GM18873 (cell line): ENCODE measurements at regions not wholly inside any gene's neighbourhood (a gene's known extent, or its start where the extent isn't known, plus 50 kb on each side); places are given as distances from the start of the nearest gene placed in this dataset.

Experiments
- ATAC-seq: cut with Tn5 transposase; IDR thresholded peaks from one replicate; pipeline ENCODE4 v1.9.1; 2021; ENCODE audit warnings: mild to moderate bottlenecking, moderate library complexity, moderate number of reproducible peaks; ENCODE audit not compliant: unreplicated experiment, low FRiP score

DNA sequence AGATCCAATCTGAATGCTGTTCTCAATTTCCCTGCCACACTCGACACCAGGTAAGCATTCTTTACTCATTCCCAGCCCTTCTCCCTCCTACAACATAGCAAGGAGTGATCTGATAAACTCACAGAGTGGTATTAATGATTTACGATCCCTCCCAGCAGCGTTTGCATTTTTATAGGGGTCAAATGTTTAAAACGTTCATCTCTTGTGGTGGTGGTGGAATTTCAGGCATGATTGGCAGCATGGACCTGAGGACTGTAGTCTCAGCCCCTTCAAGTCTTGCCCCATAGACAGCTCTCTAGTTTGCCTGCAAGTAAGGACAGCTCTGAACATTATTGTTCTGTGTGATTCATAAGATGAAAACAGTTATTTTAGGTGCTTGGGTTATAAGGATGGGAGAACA, 565.7 kb downstream of the EFNB2 start:
- ATAC-seq, result no peak

DNA sequence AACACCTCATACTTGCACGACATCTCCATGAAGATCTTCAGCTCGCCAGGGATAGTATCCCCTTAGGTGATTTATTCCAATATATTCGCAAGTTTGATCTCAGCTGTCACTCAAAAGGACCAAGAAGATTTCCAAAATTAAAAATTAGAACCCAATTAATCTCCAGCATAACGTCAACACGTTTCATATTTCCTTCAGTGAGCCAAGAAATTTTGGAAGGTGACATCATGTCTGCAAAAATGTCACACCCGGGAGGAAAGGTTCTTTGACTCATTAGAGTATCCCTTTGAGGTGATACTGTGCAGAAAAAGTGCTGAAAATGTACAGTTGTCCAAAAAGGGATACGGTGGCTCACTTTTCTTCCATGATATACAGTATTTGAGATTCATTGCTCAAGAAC, 569.6 kb downstream of the EFNB2 start:
- no peak for ATAC-seq

DNA sequence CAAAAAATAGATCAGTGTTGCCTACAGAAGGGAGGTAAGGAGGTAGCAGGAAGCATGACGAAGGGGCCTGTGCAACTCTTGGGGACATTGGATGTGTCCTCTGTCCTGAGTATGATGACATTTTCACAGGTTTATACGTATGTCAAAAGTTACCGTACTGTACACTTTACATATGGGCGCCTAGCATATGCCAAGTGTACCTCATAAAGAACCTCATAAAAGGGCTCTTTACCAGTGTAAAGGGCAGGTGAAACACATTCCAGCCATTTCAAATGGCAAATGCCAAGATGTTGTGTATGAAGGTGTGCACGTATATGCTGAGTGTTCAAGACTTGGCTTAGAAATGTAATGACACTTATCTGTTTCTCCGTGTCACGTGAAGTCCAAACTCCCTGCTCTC, 573.4 kb downstream of the EFNB2 start:
- ATAC-seq, result no peak

DNA sequence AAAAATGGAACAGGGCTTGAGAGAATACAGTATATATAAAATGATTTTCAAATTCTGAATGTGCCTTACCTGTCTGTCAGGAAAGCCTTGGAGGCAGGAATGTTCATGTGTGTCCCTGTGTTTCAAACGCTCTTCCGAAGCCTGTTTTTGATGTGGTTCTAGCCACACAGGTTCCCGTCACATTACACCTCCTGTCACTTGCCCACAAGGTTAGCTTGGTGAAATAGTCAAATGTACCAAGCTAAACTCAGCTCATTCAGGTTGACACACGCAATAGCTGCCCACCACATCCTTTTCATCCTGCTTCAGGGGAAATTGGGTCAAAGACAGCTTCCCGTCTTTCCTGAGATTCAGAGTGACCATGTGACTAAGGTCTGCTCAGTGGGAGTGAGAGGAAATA, 574.0 kb downstream of the EFNB2 start:
- ATAC-seq, result no peak

DNA sequence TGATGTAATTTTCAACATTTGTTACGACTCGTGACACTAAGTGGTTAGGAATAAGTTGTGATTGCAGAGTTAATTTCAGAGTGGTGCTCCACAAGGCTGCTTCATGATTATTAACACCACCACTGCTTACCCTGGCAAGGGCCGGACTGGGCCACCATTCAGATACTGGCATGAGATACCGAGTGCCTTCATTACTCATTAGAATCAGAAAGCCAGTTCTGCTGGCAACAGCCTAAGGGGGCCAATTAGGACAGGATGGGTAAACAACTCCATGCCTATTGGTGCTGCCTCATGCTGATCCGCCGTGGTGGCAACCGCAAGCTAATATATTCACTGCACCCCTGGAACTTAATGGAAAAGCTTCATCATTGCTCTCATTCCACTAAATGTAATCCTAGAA, 575.1 kb downstream of the EFNB2 start:
- ATAC-seq, result no peak

DNA sequence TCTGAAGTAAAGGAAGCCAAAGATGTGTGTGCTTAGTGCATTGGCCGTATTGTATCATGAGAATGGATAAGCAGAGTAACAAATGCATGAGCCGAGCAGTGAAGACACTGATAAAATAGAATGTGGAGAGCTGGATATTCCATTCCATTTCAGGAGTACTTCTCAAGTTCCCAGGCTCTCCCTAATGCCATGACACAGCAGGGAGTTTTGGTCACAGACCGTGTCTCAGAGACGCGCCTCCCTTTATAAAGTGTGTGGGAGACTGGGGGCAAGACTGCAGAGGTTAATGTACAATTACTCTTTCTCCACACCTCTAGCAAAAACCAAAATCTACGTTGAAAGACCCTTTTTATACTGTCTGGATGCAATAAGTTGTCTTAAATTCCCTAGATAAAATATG, 575.6 kb downstream of the EFNB2 start:
- ATAC-seq, result no peak

DNA sequence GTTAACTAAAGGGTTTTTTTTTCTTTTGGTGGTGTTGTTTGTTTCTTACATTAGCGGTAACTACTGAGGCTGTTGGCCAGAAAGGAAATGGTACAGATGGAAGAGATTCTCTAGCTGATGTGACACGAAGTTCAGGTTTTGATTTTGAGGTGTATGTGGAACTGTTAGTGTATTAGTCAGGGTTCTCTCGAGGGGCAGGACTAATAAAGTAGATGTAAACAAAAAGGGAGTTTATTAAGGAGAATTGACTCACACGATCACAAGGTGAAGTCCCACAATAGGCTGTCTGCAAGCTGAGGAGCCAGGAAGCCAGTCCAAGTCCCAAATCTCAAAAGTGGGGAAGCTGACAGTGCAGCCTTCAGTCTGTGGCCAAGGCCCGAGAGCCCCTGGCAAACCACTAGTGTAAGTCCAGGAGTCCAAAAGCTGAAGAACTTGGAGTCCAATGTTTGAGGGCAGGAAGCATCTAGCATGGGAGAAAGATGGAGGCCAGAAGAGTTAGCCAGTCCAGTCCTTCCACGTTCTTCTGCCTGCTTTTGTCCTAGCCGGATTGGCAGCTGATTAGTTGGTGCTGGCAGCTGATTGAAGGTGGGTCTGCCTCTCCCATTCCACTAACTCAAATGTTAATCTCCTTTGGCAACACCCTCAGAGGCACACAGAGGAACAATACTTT, 577.6 kb downstream of the EFNB2 start:
- ATAC-seq, result no peak

DNA sequence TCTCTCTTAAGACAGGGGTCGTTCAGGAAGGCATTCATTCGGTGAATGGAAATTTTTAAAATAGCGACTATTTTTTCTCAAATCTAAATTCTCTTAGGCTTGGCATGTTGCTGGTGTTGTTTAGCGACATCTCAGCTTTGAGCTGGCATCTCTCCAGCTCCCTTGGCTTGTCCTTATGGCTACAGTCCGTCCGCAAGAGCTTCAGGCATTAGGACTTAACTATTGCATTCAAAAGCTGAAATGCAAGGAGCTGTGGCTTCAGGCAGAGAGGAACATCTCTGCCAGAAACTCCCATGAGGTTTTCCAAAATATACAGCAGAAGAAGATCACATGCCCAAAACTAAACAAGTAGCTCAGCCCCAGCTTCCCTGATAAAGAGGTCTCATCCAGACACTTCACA, 578.5 kb downstream of the EFNB2 start:
- ATAC-seq, result no peak

DNA sequence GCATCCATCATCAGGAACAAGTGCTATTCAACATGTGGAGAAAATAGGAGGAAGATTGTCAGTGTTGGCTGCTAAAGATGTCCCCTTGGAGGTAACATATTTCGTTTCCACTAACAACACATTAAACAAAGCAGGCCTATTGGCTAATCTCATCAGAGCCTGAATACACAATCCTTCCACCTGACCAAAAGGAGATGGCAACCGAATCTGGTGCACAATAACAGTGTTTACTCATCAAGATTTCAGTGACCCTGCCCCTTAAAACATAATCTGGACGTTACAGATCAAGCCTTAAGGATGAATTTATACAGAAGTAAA, 582.5 kb downstream of the EFNB2 start:
- no peak for ATAC-seq

DNA sequence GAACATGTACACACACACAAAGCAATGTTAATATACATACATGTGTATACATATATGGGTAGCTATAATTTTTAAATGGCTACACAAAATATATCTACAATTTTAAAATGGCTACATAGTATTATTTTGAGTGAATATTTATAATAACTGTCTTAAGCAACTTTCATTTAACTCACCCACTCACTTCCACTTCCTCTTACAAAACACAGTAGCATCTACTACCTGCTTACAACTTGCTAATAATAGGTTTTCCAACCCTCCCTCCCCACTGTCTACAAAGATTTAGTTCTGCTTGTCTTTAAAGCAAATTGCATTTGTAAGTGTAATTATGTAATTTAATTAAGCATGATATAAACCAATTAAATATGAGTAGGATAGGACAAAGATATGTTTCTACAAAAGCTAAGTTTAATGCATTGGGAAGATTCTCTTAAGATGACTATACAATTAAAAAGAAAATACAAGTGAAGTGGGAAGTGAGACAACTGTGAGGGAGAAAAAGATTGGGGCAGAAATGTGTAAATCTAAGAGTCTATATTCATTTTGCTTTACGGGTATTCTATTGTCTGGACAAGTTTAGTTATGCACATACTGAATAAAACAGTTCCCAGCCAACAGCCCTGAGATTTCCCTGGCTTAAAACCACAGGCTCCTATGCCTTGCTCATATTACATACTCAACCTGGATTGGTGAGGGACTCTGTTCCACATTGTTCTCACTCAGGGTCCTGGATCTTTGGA, 583.1 kb downstream of the EFNB2 start:
- no peak for ATAC-seq

DNA sequence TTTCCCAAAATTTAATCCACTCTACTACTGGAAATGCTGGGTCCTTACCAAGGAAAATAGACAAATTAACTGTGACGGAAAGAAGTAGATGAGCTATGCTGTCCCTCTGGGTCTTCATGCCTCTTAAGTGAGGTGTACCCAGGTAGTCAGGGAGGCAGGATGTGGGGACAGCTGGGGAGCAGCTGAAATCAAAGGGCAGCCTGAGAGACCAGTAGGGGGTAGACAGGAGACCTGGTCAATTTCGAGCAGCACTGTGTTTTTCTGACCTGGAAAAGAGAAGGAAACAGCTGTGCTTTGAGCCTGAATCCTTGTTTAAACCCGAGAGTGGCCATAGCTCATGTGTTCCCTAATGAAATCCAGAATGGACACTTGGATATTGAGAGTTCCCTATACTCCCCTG, 587.3 kb downstream of the EFNB2 start:
- ATAC-seq, result no peak

DNA sequence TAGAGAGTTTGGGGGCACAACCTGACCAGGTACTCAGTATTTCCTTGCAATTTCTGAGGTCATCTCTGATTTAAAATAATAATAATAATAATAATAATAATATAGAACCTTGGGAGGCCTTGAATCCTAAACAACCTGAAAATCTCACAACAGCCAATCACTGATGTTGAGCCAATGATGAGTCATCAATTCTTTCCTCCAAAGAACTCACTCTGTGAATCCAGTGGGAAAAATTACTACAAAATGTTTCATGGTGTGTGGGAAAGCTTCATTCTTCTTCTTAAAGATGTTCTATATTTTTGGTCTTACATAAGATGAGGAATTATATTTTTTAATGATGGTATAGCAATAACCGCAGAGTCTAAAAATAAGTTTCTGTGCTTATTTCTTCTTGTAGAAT, 594.6 kb downstream of the EFNB2 start:
- no peak for ATAC-seq

DNA sequence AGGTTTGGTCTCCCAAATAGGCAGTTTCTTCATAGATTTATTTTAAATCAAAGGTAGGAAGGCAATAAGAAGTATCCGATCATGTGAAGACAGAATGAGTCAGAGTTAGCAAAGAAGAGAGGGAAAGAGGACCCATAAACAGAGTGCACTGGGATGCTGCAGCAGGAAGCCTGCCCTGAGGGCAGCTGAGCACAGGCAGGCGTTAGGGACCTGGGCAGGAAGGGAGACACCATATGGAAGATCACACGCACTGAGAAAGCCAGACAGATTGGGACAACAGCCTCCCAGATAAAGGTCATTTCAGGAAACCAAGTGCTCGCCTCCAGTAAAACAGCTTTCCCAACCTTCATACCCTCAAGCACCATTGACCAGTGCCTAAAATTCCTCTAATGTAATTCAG, 598.0 kb downstream of the EFNB2 start:
- ATAC-seq, result no peak

DNA sequence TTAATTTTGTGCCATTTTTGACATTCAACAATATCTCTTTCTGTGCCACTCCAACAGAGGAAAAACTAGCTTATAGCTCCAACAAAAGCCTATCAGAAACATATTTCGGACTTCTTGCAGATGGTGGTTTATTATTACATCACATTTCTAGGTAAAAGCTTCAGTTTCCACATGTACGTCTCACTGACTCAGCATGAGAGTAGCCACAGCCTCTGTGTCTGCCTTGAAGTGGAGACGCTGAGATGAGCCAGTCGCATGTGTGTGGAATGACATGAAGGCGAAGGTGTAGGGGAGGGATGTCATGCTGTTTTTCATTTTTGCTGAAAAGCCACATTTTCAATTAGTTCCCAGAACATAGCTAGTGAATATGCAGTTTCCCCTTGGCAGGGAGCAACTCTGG, 598.6 kb downstream of the EFNB2 start:
- ATAC-seq, result no peak

DNA sequence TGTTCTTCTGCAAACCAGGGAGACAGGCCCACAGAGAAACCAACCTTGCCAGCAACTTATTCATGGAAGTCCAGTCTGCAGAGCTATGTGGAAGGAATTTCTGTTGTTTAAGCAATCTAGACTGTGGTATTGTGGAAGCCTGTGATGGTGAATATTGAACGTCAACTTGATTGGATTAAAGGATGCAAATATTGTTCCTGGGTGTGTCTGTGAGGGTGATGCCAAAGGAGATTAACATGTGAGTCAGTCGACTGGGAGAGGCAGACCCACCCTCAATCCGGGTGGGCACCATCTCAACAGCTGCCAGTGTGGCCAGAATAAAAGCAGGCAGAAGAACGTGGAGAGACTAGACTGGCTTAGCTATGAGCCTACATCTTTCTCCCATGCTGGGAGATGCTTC, 606.0 kb downstream of the EFNB2 start:
- ATAC-seq, result no peak

DNA sequence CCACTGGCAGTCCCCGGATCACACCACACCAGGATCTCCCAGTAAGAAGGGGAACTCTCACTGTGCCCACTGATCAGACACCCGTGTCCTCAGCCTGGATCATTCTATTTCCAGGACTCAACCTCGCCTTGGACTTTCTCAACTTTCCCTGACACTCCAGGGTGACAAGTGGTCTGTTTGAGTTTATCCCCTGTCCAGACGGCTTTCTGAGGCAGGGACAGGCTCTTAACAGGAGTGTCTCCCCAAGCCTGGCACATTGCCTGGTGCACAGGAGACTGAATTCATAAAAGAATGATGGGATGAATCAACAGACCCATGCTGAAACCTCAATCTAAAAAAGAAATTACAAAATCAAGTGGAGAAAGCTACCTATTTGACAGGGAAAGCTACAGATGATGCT, 606.6 kb downstream of the EFNB2 start:
- no peak for ATAC-seq

DNA sequence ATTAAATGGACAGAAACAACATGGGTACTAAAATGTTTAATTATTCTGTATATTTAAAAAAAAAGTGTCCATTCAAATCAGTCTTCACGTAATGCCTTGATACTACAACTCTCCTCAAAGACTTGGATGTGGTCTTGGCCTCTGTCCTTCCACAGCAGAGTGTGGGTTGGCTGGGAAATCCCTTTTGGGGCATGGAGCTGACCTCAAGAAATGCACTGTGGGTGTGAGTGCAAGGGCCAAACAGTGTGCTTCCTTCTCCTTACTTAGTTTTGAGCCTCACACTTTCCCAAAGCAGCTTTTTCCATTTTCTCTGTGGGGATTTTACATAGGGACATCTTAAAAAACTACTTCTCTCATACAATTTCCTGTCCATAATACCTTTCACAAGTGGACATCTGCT, 607.4 kb downstream of the EFNB2 start:
- no peak for ATAC-seq

DNA sequence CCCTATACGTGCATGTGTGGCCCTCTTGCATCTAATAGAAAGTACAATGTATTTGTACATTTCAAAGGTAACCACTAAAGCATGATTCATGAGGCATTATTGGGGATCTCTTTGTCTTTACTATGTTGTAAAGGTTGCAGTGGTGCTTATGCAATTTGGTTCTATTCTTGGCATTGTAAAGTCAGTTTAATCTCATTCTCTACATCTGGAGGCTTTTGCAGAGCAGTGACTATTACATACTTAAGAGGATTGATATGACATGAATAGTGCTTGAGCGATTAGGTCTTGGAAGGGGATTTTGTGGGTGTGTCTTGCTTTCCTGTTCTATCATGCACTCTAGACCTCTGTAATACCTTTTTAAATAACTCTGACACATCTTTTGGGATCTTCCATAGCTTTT, 610.0 kb downstream of the EFNB2 start:
- no peak for ATAC-seq

DNA sequence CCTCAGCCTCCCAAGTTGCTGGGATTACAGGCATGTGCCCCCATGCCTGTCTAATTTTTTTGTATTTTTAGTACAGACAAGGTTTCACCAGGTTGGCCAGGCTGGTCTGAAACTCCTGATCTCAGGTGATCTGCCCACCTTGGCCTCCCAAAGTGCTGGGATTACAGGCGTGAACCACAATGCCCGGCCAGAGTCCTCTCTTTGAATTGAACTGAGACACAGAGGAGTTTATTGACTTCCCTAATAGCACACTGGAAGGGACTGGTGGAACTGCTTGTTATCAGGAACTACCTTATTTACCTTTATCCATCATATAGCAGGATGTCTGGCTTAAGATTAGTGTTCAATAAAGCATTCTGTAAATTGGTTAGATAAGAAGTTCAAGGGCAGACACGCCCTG, 613.8 kb downstream of the EFNB2 start:
- ATAC-seq, result no peak

DNA sequence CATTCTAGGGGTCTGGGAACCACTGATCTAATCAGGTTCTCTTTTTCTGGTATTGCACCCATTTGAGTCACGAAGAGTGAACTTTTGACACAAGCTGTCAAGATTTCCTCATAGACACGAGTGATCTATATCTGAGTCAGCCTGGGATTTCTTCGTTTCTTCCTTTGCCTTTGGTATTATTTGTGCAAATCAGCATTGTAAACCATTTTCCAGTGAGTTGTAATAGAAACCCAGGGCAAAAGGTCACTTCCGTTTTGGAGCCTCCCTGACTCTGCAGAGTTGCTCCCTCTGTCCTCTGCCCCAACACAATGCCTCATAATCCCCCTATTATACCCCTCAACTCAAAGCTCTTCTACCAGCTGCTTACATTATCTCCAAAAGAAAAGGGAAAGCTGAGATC, 615.1 kb downstream of the EFNB2 start:
- ATAC-seq, result no peak

DNA sequence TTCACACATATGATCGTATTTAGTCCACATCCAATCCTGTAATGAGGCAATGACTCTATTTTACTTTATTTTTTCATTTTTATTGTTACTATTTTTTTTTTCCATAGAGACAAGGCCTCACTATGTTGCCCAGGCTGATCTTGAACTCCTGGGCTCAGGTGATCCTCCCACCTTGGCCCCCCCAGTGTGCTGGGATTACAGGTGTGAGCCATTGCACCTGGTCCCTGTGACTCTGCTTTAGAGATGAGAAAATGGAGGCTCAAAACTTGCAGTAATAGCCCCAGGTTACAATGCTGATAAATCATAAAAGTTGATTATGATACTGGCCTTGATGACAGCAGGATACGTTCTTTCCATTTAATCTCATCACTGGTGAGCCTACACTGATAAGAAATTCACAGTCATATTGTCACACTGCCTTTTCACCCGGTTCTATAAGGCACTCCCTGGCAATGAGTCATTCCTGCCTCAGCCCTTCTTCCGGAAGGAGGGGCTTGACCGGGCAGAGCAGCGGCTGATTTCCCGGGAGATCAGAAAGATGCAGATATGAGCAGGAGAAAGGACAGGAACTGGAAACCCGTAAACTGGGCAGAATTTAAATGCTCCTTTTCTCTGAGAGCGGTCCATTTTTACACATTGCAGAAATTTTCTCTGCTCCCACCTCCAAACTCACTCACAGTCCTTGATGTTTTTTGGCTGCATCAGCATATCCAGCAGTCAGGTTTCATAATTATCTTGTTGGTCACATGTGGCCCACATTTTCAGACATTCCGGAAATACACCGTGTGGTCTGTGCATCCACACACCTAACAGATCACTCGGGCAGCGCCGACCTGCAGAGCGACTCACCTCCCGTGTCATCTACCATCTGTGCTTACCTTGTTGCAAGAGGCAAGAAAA, 616.4 kb downstream of the EFNB2 start:
- no peak for ATAC-seq
